Lower leg skin (tissue), 4 donors: ENCODE measurements at regions not wholly inside any gene's neighbourhood (a gene's known extent, or its start where the extent isn't known, plus 50 kb on each side); places are given as distances from the start of the nearest gene placed in this dataset.

Experiments used
- DNase-seq, 2 donors: peaks; one replicate each; pipeline ENCODE4 v3.0.0-alpha.2; 2019; ENCODE audit warnings: low spot score in 2 of 2
- H3K4me3 ChIP-seq: fragments of 200-600 bp; sonication (generic); 2 replicates; pipeline ENCODE4 v1.5.1; 2017; ENCODE audit warnings: mild to moderate bottlenecking, low read depth; ENCODE audit not compliant: poor library complexity, severe bottlenecking
- POLR2A ChIP-seq, 2 donors: fragments of 450-650 bp; IDR thresholded peaks; one replicate each; pipeline ENCODE4 v1.6.1; 2016 to 2017; ENCODE audit warnings: antibody characterized with exemption in 2 of 2, mild to moderate bottlenecking in 1 of 2, moderate library complexity in 1 of 2
- WGBS, 2 donors: methylation state at CpG; one replicate each; pipeline ENCODE4 v1.1.5; 2018; 5-methylcytosine and 5-hydroxymethylcytosine counted together
- intact Hi-C: fragments of 100-400 bp; cut with DNase I; formaldehyde crosslinking; loops from one replicate; pipeline ENCODE4 v1.15.0; 2023; ENCODE audit warnings: low total_unique reads
- TF ChIP-seq, protein P1 (sequence below), 3 donors: fragments of 450-650 bp; IDR thresholded peaks; one replicate each; pipeline ENCODE4 v1.5.1; 2016; ENCODE audit warnings: antibody characterized with exemption in 3 of 3, mild to moderate bottlenecking in 3 of 3, moderate library complexity in 2 of 3

DNA sequence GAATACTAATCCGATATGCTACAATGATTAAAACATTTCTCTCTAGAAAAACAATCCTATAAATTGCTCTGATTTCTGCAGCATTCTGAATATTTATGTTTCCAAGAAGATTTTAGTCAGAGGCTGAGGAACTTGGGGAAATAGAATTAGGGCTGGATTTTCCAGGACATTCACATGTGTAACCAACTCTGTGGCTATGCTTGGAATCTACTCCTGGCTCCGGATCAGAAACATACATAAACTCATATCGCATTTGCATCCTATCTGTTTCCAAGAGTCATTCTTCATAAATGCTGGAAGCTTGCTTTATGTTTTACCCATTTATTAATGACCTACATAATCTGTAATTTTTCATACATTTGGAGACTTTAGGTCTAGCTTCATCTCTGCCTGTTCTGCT, 459.9 kb upstream of the MARCKS start:
- TF ChIP-seq, protein P1, sequence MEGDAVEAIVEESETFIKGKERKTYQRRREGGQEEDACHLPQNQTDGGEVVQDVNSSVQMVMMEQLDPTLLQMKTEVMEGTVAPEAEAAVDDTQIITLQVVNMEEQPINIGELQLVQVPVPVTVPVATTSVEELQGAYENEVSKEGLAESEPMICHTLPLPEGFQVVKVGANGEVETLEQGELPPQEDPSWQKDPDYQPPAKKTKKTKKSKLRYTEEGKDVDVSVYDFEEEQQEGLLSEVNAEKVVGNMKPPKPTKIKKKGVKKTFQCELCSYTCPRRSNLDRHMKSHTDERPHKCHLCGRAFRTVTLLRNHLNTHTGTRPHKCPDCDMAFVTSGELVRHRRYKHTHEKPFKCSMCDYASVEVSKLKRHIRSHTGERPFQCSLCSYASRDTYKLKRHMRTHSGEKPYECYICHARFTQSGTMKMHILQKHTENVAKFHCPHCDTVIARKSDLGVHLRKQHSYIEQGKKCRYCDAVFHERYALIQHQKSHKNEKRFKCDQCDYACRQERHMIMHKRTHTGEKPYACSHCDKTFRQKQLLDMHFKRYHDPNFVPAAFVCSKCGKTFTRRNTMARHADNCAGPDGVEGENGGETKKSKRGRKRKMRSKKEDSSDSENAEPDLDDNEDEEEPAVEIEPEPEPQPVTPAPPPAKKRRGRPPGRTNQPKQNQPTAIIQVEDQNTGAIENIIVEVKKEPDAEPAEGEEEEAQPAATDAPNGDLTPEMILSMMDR (IDR thresholded peaks at IDR 0.05): no peak
- no peak for TF ChIP-seq POLR2A (IDR thresholded peaks at IDR 0.05)
- intact Hi-C loops: no loop called here
- H3K4me3 ChIP-seq: no peak overlapping the region
- 63 to 76% methylated on average over 3 of the region's 3 CpGs for WGBS, 2 donors
- no peak for DNase-seq

DNA sequence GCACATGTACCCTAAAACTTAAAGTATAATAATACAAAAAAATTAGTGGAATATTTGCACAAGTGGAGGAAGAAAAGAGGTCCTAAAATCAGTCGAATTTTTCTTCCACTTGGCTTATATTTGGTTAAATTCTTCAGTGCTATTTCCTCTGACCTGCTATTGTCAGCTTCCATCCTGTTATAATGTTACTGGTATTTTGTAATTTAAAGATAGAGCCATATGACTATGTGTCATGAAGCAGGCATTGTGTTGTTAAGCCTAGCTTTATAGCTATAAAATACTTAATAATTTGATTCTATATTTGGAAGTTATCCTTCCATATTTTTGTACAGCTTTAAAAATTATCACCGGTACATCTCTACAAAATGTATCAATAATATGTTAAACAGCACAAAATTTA, 455.9 kb upstream of the MARCKS start:
- no peak overlapping the region for H3K4me3 ChIP-seq
- DNase-seq: no peak
- TF ChIP-seq, protein P1 (IDR thresholded peaks at IDR 0.05): no peak
- no peak for TF ChIP-seq POLR2A (IDR thresholded peaks at IDR 0.05)
- WGBS, 2 donors: 77 to 79% methylated on average over 2 of the region's 2 CpGs
- intact Hi-C loops: no loop called here

DNA sequence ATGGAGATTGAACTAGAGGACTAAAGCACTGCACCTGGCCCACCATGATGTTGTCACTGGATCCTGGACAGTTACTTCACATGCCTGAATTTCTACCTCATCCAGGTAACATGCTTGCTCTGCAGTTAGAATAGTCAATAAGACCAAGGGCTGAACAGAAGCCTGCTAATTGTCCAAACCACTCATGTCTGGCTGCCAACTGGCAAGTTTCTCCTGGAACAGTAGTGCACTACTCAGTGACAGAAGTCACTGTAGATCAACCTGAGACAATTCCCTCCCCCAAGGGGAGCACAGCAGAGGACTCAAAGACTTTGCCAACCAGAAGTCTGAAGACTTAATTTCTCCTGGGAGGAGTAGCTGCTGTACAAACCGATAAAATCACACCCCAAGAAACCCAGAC, 454.6 kb upstream of the MARCKS start:
- no peak for DNase-seq
- TF ChIP-seq, protein P1 (IDR thresholded peaks at IDR 0.05): no peak
- no peak for TF ChIP-seq POLR2A (IDR thresholded peaks at IDR 0.05)
- 65 to 67% methylated on average over 1 of the region's 1 CpG for WGBS, 2 donors
- no peak overlapping the region for H3K4me3 ChIP-seq
- intact Hi-C loops: no loop called here

DNA sequence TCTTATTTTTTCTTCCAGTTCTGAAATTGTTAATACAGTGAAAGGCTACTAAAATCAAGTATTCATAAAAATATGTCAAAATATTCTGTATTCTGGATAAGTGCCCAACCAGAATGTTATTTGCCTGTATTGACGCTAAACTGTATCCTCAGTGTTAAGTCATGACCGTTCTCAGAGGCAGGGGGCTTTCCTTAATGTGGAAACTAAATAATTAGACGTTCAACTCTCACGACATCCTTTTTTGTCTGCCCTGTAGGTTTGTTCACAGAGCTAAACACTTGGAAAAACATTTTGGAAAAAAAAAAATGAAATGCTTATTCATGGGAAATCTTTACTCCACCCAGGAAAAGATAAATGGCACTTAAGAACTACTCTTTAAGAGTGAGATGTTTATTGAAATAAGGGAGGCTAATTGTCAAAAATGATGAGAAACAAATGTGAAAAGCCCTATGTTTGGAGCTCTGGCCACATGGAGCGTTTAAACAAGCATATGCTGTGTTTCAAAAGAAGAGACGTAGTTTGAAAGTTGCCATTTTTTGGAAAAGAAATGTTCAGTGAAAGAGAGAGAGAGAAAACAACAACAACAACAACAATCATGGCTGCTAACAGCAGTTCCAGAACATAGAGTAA, 453.1 kb upstream of the MARCKS start:
- H3K4me3 ChIP-seq: no peak overlapping the region
- TF ChIP-seq, protein P1 (IDR thresholded peaks at IDR 0.05): no peak
- TF ChIP-seq POLR2A (IDR thresholded peaks at IDR 0.05): no peak
- 64 to 68% methylated on average over 6 of the region's 6 CpGs for WGBS, 2 donors
- intact Hi-C loops: no loop called here
- no peak for DNase-seq

DNA sequence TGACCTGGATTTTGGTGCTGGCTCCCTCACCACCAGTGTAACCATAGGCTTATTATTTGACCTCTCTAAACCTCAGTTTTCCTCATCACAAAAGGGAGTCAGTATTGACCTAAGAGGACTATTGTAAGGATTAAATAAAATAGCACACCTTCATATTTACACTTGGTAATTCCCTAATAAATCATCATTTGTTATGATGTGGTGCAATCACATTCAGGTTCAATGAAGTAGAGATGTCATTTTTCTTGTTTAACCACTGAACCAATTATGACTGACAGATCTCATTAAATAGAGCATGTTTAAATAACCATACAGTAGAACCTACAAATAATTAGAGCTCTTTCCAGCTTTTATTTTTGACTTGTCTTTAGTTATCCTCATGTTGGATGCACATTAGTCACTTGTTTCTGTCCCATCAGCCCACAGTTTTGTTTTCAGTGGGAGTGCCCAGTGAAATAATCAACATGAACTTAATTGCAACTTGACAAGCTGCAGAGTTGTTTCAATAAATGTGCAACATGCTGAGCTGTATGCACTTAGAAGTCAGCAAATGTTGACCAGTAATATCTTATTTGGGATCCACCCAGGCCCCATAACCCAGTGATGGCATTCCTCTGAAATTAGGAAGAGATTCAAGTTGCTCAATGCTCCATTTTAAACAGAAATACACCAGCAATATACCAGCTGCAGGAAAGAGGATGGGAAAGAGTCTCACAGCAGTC, 451.7 kb upstream of the MARCKS start:
- DNase-seq: no peak
- no peak overlapping the region for H3K4me3 ChIP-seq
- intact Hi-C loops: no loop called here
- no peak for TF ChIP-seq POLR2A (IDR thresholded peaks at IDR 0.05)
- TF ChIP-seq, protein P1 (IDR thresholded peaks at IDR 0.05): no peak
